DOHH2 (cell line): ENCODE measurements at regions not wholly inside any gene's neighbourhood (a gene's known extent, or its start where the extent isn't known, plus 50 kb on each side); places are given as distances from the start of the nearest gene placed in this dataset.
"Not testable (repeated sequence)": the region's sequence is repeated elsewhere in the genome, so short reads cannot be mapped to it uniquely, and the experiment has no call there.

ENCODE experiments used
- H3F3A ChIP-seq: fragments of 200-600 bp; sonication (generic), shearing (Covaris generic); 2 replicates; pipeline ENCODE4 v1.6.0; 2016; ENCODE audit warnings: antibody characterized with exemption, mild to moderate bottlenecking; ENCODE audit not compliant: control insufficient read depth, insufficient read depth
- H3K27ac ChIP-seq: fragments of 200-600 bp; sonication (generic); 2 replicates; pipeline ENCODE4 v1.5.1; 2014; ENCODE audit warnings: low read depth, mild to moderate bottlenecking, low read length, moderate library complexity
- H3K27me3 ChIP-seq: fragments of 200-600 bp; sonication (generic); 2 replicates; pipeline ENCODE4 v1.6.1; 2014; ENCODE audit warnings: mild to moderate bottlenecking, low read length, mixed read lengths; ENCODE audit not compliant: control insufficient read depth
- H3K36me3 ChIP-seq: fragments of 200-600 bp; sonication (generic); 2 replicates; pipeline ENCODE4 v1.6.1; 2014; ENCODE audit warnings: mild to moderate bottlenecking, low read length, moderate library complexity, mixed read lengths; ENCODE audit not compliant: control insufficient read depth
- H3K4me1 ChIP-seq: fragments of 200-600 bp; sonication (generic); 2 replicates; pipeline ENCODE4 v1.6.1; 2014; ENCODE audit warnings: mild to moderate bottlenecking, low read length, mixed read lengths; ENCODE audit not compliant: control insufficient read depth
- H3K4me2 ChIP-seq: fragments of 200-600 bp; sonication (generic); 2 replicates; pipeline ENCODE4 v1.6.0; 2014; ENCODE audit warnings: mild to moderate bottlenecking, low read length, moderate library complexity
- H3K4me3 ChIP-seq: fragments of 200-600 bp; sonication (generic); 2 replicates; pipeline ENCODE4 v1.5.1; 2014; ENCODE audit warnings: mild to moderate bottlenecking, low read length, mixed read lengths
- H3K79me2 ChIP-seq: fragments of 200-600 bp; sonication (generic); 2 replicates; pipeline ENCODE4 v1.6.1; 2014; ENCODE audit warnings: mild to moderate bottlenecking, low read length, mixed read lengths; ENCODE audit not compliant: control insufficient read depth
- H3K9me2 ChIP-seq: fragments of 200-600 bp; sonication (generic); replicated peaks from 2 replicates; pipeline ENCODE4 v1.6.1; 2014; ENCODE audit warnings: mild to moderate bottlenecking, low read length, mixed read lengths; ENCODE audit not compliant: control insufficient read depth
- H3K9me3 ChIP-seq: fragments of 200-600 bp; sonication (generic); 2 replicates; pipeline ENCODE4 v1.6.1; 2014; ENCODE audit warnings: antibody characterized with exemption, low read length, mixed read lengths; ENCODE audit not compliant: control insufficient read depth, insufficient read depth
- H4K20me1 ChIP-seq: fragments of 200-600 bp; sonication (generic); 2 replicates; pipeline ENCODE4 v1.6.0; 2014; ENCODE audit warnings: low read depth, mild to moderate bottlenecking, antibody characterized with exemption, low read length, moderate library complexity; ENCODE audit not compliant: control insufficient read depth, insufficient read depth
- CTCF ChIP-seq: fragments of 200-600 bp; sonication (generic); IDR thresholded peaks from one replicate; pipeline ENCODE4 v1.5.1; 2014; ENCODE audit warnings: antibody characterized with exemption, mild to moderate bottlenecking, low read depth, low read length; ENCODE audit not compliant: poor library complexity, severe bottlenecking
- EZH2phosphoT487 ChIP-seq: fragments of 200-600 bp; sonication (generic); IDR thresholded peaks from 2 replicates; pipeline ENCODE4 v1.6.1; 2017; ENCODE audit warnings: borderline replicate concordance, mild to moderate bottlenecking, antibody characterized with exemption, low read length, moderate library complexity, mixed read lengths

GRCh38 chr4:85187106-85187505 is 220.6 kb upstream of the WDFY3 start:
- no peaks in the 10 kb centered on the region for H3F3A ChIP-seq
- H3K27me3 ChIP-seq: no peaks in the 10 kb centered on the region
- no peaks in the 10 kb centered on the region for H3K4me1 ChIP-seq
- H3K4me3 ChIP-seq: no peak overlapping the region
- H3K79me2 ChIP-seq: no peaks in the 10 kb centered on the region
- H3K4me2 ChIP-seq: no peak overlapping the region
- no peaks in the 10 kb centered on the region for H3K9me3 ChIP-seq
- no peak for TF ChIP-seq CTCF
- TF ChIP-seq EZH2phosphoT487: no peak
- H4K20me1 ChIP-seq: no peaks in the 10 kb centered on the region
- no peaks in the 10 kb centered on the region for H3K36me3 ChIP-seq
- no peaks in the 10 kb centered on the region for H3K9me2 ChIP-seq
- H3K27ac ChIP-seq: no peak overlapping the region

- H3K79me2 ChIP-seq, H4K20me1 ChIP-seq, H3K9me2 ChIP-seq, H3K27ac ChIP-seq, H3K36me3 ChIP-seq, H3F3A ChIP-seq, H3K9me3 ChIP-seq, H3K4me1 ChIP-seq, H3K4me2 ChIP-seq, H3K27me3 ChIP-seq, H3K4me3 ChIP-seq: not testable (repeated sequence)
Observed at GRCh38 chr4:85196015-85196414, 229.5 kb upstream of the WDFY3 start.

- Histone ChIP-seq H3K9me3 (no peaks in the 10 kb centered on the region), H3K27ac (no peak overlapping the region), H3F3A (no peaks in the 10 kb centered on the region), H3K79me2 (no peaks in the 10 kb centered on the region), H3K4me1 (no peaks in the 10 kb centered on the region), H3K4me2 (no peak overlapping the region), H3K27me3 (no peaks in the 10 kb centered on the region), H3K4me3 (no peak overlapping the region), H3K9me2 (no peaks in the 10 kb centered on the region), H4K20me1 (no peaks in the 10 kb centered on the region), H3K36me3 (no peaks in the 10 kb centered on the region)
- no peak for TF ChIP-seq EZH2phosphoT487
- TF ChIP-seq CTCF: no peak
Observed at GRCh38 chr4:85200106-85200505, 233.6 kb upstream of the WDFY3 start.

- Histone ChIP-seq H3K79me2 (no peaks in the 10 kb centered on the region), H3K27ac (no peak overlapping the region), H3K27me3 (no peaks in the 10 kb centered on the region), H4K20me1 (no peaks in the 10 kb centered on the region), H3K9me2 (no peaks in the 10 kb centered on the region), H3K9me3 (no peaks in the 10 kb centered on the region), H3K4me2 (no peak overlapping the region), H3K4me3 (no peak overlapping the region), H3K36me3 (no peaks in the 10 kb centered on the region), H3K4me1 (no peaks in the 10 kb centered on the region), H3F3A (no peaks in the 10 kb centered on the region)
- no peak for TF ChIP-seq CTCF
- TF ChIP-seq EZH2phosphoT487: no peak
Observed at GRCh38 chr4:85209161-85209560, 242.7 kb upstream of the WDFY3 start.
